Loucy (cell line): ENCODE measurements at regions not wholly inside any gene's neighbourhood (a gene's known extent, or its start where the extent isn't known, plus 50 kb on each side); places are given as distances from the start of the nearest gene placed in this dataset.

ENCODE experiments used
- H2AFZ ChIP-seq: fragments of 200-600 bp; sonication (generic); 2 replicates; pipeline ENCODE4 v1.6.0; 2016; ENCODE audit warnings: antibody characterized with exemption, mild to moderate bottlenecking, low read length, moderate library complexity
- H3F3A ChIP-seq: fragments of 200-600 bp; 2 replicates; pipeline ENCODE4 v1.6.0; 2016; ENCODE audit warnings: antibody characterized with exemption, low read depth, mild to moderate bottlenecking
- H3K27me3 ChIP-seq: fragments of 200-600 bp; sonication (generic); 2 replicates; pipeline ENCODE4 v1.6.1; 2014; ENCODE audit warnings: low read length, mild to moderate bottlenecking; ENCODE audit not compliant: insufficient read depth, poor library complexity, severe bottlenecking
- H3K36me3 ChIP-seq: fragments of 200-600 bp; sonication (generic); 2 replicates; pipeline ENCODE4 v1.6.1; 2016; ENCODE audit warnings: low read length; ENCODE audit not compliant: insufficient read depth
- H3K4me1 ChIP-seq: fragments of 200-600 bp; sonication (generic); 2 replicates; pipeline ENCODE4 v1.5.1; 2014; ENCODE audit warnings: low read length, mild to moderate bottlenecking; ENCODE audit not compliant: insufficient read depth, poor library complexity, severe bottlenecking
- H3K4me2 ChIP-seq: fragments of 200-600 bp; sonication (generic); 2 replicates; pipeline ENCODE4 v1.6.0; 2014; ENCODE audit warnings: antibody characterized with exemption, low read length, low read depth, mild to moderate bottlenecking; ENCODE audit not compliant: poor library complexity, severe bottlenecking
- H3K4me3 ChIP-seq: fragments of 200-600 bp; sonication (generic); 2 replicates; pipeline ENCODE4 v1.5.1; 2014; ENCODE audit warnings: low read length, mild to moderate bottlenecking, mixed read lengths; ENCODE audit not compliant: poor library complexity, severe bottlenecking
- H3K79me2 ChIP-seq: fragments of 200-600 bp; sonication (generic); 2 replicates; pipeline ENCODE4 v1.6.1; 2014; ENCODE audit warnings: low read length; ENCODE audit not compliant: insufficient read depth
- H3K9ac ChIP-seq: fragments of 200-600 bp; sonication (generic); 2 replicates; pipeline ENCODE4 v1.6.0; 2014; ENCODE audit warnings: mild to moderate bottlenecking, low read depth, low read length, moderate library complexity; ENCODE audit not compliant: poor library complexity, severe bottlenecking
- H3K9me2 ChIP-seq: fragments of 200-600 bp; sonication (generic); replicated peaks from 2 replicates; pipeline ENCODE4 v1.6.1; 2016; ENCODE audit warnings: low read depth, low read length, mixed read lengths
- H3K9me3 ChIP-seq: fragments of 200-600 bp; sonication (generic); 2 replicates; pipeline ENCODE4 v1.6.1; 2014; ENCODE audit warnings: mild to moderate bottlenecking, antibody characterized with exemption, low read length, low read depth; ENCODE audit not compliant: insufficient read depth
- H4K20me1 ChIP-seq: fragments of 200-600 bp; sonication (generic); 2 replicates; pipeline ENCODE4 v1.6.0; 2014; ENCODE audit warnings: antibody characterized with exemption, low read length, mild to moderate bottlenecking; ENCODE audit not compliant: insufficient read depth, poor library complexity, severe bottlenecking
- EZH2phosphoT487 ChIP-seq: fragments of 200-600 bp; IDR thresholded peaks from 2 replicates; pipeline ENCODE4 v1.6.1; 2018; ENCODE audit warnings: antibody characterized with exemption, mild to moderate bottlenecking, moderate library complexity, borderline replicate concordance
- TF ChIP-seq, protein P1 (sequence below): fragments of 200-600 bp; sonication (generic); conservative IDR thresholded peaks from 2 replicates; pipeline ENCODE4 v1.5.1; 2014; ENCODE audit warnings: mild to moderate bottlenecking, antibody characterized with exemption, low read length

- Histone ChIP-seq H3K27me3 (no peaks in the 10 kb centered on the region), H3F3A (no peaks in the 10 kb centered on the region), H2AFZ (no peak overlapping the region), H3K9me3 (no peaks in the 10 kb centered on the region), H4K20me1 (no peaks in the 10 kb centered on the region), H3K36me3 (no peaks in the 10 kb centered on the region), H3K79me2 (no peaks in the 10 kb centered on the region), H3K4me3 (no peak overlapping the region), H3K9me2 (no peaks in the 10 kb centered on the region), H3K4me2 (no peak overlapping the region), H3K9ac (no peak overlapping the region), H3K4me1 (no peaks in the 10 kb centered on the region)
- TF ChIP-seq EZH2phosphoT487: no peak
- TF ChIP-seq, protein P1, sequence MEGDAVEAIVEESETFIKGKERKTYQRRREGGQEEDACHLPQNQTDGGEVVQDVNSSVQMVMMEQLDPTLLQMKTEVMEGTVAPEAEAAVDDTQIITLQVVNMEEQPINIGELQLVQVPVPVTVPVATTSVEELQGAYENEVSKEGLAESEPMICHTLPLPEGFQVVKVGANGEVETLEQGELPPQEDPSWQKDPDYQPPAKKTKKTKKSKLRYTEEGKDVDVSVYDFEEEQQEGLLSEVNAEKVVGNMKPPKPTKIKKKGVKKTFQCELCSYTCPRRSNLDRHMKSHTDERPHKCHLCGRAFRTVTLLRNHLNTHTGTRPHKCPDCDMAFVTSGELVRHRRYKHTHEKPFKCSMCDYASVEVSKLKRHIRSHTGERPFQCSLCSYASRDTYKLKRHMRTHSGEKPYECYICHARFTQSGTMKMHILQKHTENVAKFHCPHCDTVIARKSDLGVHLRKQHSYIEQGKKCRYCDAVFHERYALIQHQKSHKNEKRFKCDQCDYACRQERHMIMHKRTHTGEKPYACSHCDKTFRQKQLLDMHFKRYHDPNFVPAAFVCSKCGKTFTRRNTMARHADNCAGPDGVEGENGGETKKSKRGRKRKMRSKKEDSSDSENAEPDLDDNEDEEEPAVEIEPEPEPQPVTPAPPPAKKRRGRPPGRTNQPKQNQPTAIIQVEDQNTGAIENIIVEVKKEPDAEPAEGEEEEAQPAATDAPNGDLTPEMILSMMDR: no peak
These were observed 326.1 kb upstream of the IL12A start for GRCh38 chr3:159662549-159662948.

DNA sequence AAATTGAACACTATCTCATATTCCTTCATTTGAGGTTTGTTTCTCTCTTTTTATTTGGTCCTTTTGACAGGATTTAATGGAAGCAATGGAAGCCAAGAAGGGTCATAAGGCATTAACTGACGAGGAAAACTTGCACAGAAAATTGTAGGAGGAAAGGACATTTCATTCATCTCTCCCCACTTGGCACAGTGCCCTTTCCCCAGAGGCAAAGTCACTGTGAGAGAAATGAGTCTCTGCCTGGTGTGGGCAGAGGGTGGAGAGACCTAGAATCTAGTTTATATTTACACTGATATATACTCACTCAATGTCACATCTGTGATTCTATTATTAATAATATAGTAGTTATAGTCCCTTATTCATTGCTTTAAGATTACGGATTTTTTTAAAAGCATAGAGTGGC, 324.6 kb upstream of the IL12A start:
- Histone ChIP-seq H3K79me2 (no peaks in the 10 kb centered on the region), H3K4me2 (no peak overlapping the region), H3K9me2 (no peaks in the 10 kb centered on the region), H2AFZ (no peak overlapping the region), H3K4me1 (no peaks in the 10 kb centered on the region), H3K9me3 (no peaks in the 10 kb centered on the region), H3K4me3 (no peak overlapping the region), H3F3A (no peaks in the 10 kb centered on the region), H3K27me3 (no peaks in the 10 kb centered on the region), H3K9ac (no peak overlapping the region), H3K36me3 (no peaks in the 10 kb centered on the region), H4K20me1 (no peaks in the 10 kb centered on the region)
- TF ChIP-seq EZH2phosphoT487: no peak
- TF ChIP-seq, protein P1: no peak

GRCh38 chr3:159664653-159665052, 324.0 kb upstream of the IL12A start:
- H3K9me2 ChIP-seq: no peaks in the 10 kb centered on the region

More at GRCh38 chr3:159664653-159665052, 324.0 kb upstream of the IL12A start:
- Histone ChIP-seq H3F3A (no peaks in the 10 kb centered on the region), H3K79me2 (no peaks in the 10 kb centered on the region), H3K4me2 (no peak overlapping the region), H3K27me3 (no peaks in the 10 kb centered on the region), H3K36me3 (no peaks in the 10 kb centered on the region), H4K20me1 (no peaks in the 10 kb centered on the region), H3K4me3 (no peak overlapping the region), H2AFZ (no peak overlapping the region), H3K9me3 (no peaks in the 10 kb centered on the region), H3K4me1 (no peaks in the 10 kb centered on the region), H3K9ac (no peak overlapping the region)
- no peak for TF ChIP-seq EZH2phosphoT487
- TF ChIP-seq, protein P1: no peak
